Neural cell (in vitro differentiated cells): ENCODE measurements at regions not wholly inside any gene's neighbourhood (a gene's known extent, or its start where the extent isn't known, plus 50 kb on each side); places are given as distances from the start of the nearest gene placed in this dataset.

Experiments used
- H2AFZ ChIP-seq: fragments of 200-600, 300-800 bp; sonication (generic), shearing (Covaris generic); 2 replicates; pipeline ENCODE4 v1.6.0; 2014; ENCODE audit warnings: low read depth, mild to moderate bottlenecking, antibody characterized with exemption, low read length, moderate library complexity
- H3F3A ChIP-seq: fragments of 200-600 bp; shearing (Covaris generic); 2 replicates; pipeline ENCODE4 v1.6.1; 2016; ENCODE audit warnings: mild to moderate bottlenecking, moderate library complexity, mixed read lengths, antibody characterized with exemption, low read length; ENCODE audit not compliant: insufficient read depth, poor library complexity, severe bottlenecking
- H3K27ac ChIP-seq: fragments of 200-600, 300-800 bp; sonication (generic), shearing (Covaris generic); 2 replicates; pipeline ENCODE4 v1.5.1; 2014; ENCODE audit warnings: mild to moderate bottlenecking, low read length, moderate library complexity
- H3K27me3 ChIP-seq: fragments of 300-800, 200-600 bp; sonication (generic), shearing (Covaris generic); 2 replicates; pipeline ENCODE4 v1.6.0; 2014; ENCODE audit warnings: mild to moderate bottlenecking, low read depth, low read length, moderate library complexity; ENCODE audit not compliant: insufficient read depth
- H3K36me3 ChIP-seq: fragments of 300-800, 200-600 bp; sonication (generic), shearing (Covaris generic); 2 replicates; pipeline ENCODE4 v1.5.1; 2014; ENCODE audit warnings: mild to moderate bottlenecking, antibody characterized with exemption, low read length, moderate library complexity; ENCODE audit not compliant: insufficient read depth
- H3K4me2 ChIP-seq: fragments of 300-800, 200-600 bp; sonication (generic), shearing (Covaris generic); 2 replicates; pipeline ENCODE4 v1.6.0; 2014; ENCODE audit warnings: mild to moderate bottlenecking, low read length
- H3K4me3 ChIP-seq: fragments of 300-800, 200-600 bp; sonication (generic), shearing (Covaris generic); 2 replicates; pipeline ENCODE4 v1.5.1; 2014; ENCODE audit warnings: mild to moderate bottlenecking, low read length, moderate library complexity
- H3K79me2 ChIP-seq: fragments of 200-600 bp; shearing (Covaris generic); replicated peaks from 2 replicates; pipeline ENCODE4 v1.6.0; 2014; ENCODE audit warnings: mild to moderate bottlenecking, low read length, moderate library complexity; ENCODE audit not compliant: insufficient read depth
- H3K9ac ChIP-seq: fragments of 300-800, 200-600 bp; sonication (generic), shearing (Covaris generic); 2 replicates; pipeline ENCODE4 v1.6.1; 2016; ENCODE audit warnings: mild to moderate bottlenecking, low read length, mixed read lengths
- H3K9me2 ChIP-seq: fragments of 200-600 bp; shearing (Covaris generic); 2 replicates; pipeline ENCODE4 v1.6.1; 2016; ENCODE audit warnings: mild to moderate bottlenecking, low read length, mixed read lengths; ENCODE audit not compliant: insufficient read depth
- H3K9me3 ChIP-seq: fragments of 200-600, 300-800 bp; sonication (generic), shearing (Covaris generic); 2 replicates; pipeline ENCODE4 v1.6.1; 2016; ENCODE audit warnings: mild to moderate bottlenecking, mixed run types, low read length, moderate library complexity, mixed read lengths
- H4K20me1 ChIP-seq: fragments of 200-600 bp; shearing (Covaris generic); 2 replicates; pipeline ENCODE4 v1.6.1; 2016; ENCODE audit warnings: mild to moderate bottlenecking, mixed run types; ENCODE audit not compliant: insufficient read depth
- EP300 ChIP-seq: fragments of 450-650 bp; conservative IDR thresholded peaks from 2 replicates; pipeline ENCODE4 v1.6.1; 2014; ENCODE audit warnings: antibody characterized with exemption, mild to moderate bottlenecking, moderate library complexity; ENCODE audit not compliant: poor library complexity, severe bottlenecking
- EZH2 ChIP-seq: fragments of 200-600, 300-800 bp; shearing (Covaris generic), sonication (generic); IDR thresholded peaks from 2 replicates; pipeline ENCODE4 v1.6.1; 2014; ENCODE audit warnings: antibody characterized with exemption, low read length, borderline replicate concordance, mild to moderate bottlenecking; ENCODE audit not compliant: insufficient read depth, poor library complexity, severe bottlenecking
- MXI1 ChIP-seq: fragments of 450-650 bp; conservative IDR thresholded peaks from 2 replicates; pipeline ENCODE4 v1.6.1; 2014; ENCODE audit warnings: antibody characterized with exemption, mild to moderate bottlenecking; ENCODE audit not compliant: poor library complexity, severe bottlenecking
- POLR2AphosphoS5 ChIP-seq: IDR thresholded peaks from 2 replicates; pipeline ENCODE4 v1.6.1; 2012
- RAD21 ChIP-seq: fragments of 450-650 bp; conservative IDR thresholded peaks from 2 replicates; pipeline ENCODE4 v1.6.1; 2014; ENCODE audit warnings: antibody characterized with exemption, mild to moderate bottlenecking, moderate library complexity
- SMC3 ChIP-seq: fragments of 450-650 bp; conservative IDR thresholded peaks from 2 replicates; pipeline ENCODE4 v1.6.1; 2014; ENCODE audit warnings: antibody characterized with exemption, mild to moderate bottlenecking, moderate library complexity; ENCODE audit not compliant: poor library complexity
- TAF1 ChIP-seq: IDR thresholded peaks from 2 replicates; pipeline ENCODE4 v1.6.1; 2012; ENCODE audit warnings: low read depth
- TF ChIP-seq, protein P1 (sequence below): fragments of 450-650 bp; IDR thresholded peaks from 2 replicates; pipeline ENCODE4 v1.5.1; 2014; ENCODE audit warnings: antibody characterized with exemption, mild to moderate bottlenecking, moderate library complexity; ENCODE audit not compliant: poor library complexity, severe bottlenecking
- TF ChIP-seq, protein P2 (sequence below): IDR thresholded peaks from 2 replicates; pipeline ENCODE4 v1.6.1; 2012; ENCODE audit warnings: borderline replicate concordance

DNA sequence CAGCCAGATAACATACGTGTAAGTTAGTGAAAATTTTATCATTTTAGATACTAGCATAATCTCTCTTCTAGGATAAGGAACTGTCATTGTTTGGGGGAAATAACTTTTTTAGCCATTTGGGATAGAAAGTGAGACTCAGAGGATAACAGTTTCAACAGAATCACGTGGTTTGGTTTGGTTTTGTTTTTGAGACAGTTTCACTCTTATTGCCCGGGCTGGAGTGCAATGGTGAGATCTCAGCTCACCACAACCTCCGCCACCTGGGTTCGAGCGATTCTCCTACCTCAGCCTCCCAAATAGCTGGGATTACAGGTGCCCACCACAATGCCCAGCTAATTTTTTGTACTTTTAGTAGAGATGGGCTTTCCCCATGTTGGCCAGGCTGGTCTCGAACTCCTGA is 323.2 kb upstream of the MEIS1 start:
- no peak for TF ChIP-seq MXI1
- no peak for TF ChIP-seq POLR2AphosphoS5
- no peak for TF ChIP-seq TAF1
- no peak for TF ChIP-seq EP300
- no peak for TF ChIP-seq RAD21
- TF ChIP-seq, protein P1, sequence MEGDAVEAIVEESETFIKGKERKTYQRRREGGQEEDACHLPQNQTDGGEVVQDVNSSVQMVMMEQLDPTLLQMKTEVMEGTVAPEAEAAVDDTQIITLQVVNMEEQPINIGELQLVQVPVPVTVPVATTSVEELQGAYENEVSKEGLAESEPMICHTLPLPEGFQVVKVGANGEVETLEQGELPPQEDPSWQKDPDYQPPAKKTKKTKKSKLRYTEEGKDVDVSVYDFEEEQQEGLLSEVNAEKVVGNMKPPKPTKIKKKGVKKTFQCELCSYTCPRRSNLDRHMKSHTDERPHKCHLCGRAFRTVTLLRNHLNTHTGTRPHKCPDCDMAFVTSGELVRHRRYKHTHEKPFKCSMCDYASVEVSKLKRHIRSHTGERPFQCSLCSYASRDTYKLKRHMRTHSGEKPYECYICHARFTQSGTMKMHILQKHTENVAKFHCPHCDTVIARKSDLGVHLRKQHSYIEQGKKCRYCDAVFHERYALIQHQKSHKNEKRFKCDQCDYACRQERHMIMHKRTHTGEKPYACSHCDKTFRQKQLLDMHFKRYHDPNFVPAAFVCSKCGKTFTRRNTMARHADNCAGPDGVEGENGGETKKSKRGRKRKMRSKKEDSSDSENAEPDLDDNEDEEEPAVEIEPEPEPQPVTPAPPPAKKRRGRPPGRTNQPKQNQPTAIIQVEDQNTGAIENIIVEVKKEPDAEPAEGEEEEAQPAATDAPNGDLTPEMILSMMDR: no peak
- TF ChIP-seq EZH2: no peak
- TF ChIP-seq, protein P2, sequence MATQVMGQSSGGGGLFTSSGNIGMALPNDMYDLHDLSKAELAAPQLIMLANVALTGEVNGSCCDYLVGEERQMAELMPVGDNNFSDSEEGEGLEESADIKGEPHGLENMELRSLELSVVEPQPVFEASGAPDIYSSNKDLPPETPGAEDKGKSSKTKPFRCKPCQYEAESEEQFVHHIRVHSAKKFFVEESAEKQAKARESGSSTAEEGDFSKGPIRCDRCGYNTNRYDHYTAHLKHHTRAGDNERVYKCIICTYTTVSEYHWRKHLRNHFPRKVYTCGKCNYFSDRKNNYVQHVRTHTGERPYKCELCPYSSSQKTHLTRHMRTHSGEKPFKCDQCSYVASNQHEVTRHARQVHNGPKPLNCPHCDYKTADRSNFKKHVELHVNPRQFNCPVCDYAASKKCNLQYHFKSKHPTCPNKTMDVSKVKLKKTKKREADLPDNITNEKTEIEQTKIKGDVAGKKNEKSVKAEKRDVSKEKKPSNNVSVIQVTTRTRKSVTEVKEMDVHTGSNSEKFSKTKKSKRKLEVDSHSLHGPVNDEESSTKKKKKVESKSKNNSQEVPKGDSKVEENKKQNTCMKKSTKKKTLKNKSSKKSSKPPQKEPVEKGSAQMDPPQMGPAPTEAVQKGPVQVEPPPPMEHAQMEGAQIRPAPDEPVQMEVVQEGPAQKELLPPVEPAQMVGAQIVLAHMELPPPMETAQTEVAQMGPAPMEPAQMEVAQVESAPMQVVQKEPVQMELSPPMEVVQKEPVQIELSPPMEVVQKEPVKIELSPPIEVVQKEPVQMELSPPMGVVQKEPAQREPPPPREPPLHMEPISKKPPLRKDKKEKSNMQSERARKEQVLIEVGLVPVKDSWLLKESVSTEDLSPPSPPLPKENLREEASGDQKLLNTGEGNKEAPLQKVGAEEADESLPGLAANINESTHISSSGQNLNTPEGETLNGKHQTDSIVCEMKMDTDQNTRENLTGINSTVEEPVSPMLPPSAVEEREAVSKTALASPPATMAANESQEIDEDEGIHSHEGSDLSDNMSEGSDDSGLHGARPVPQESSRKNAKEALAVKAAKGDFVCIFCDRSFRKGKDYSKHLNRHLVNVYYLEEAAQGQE: no peak
- no peak for TF ChIP-seq SMC3
- H3K9ac ChIP-seq: no peak overlapping the region
- H3K9me2 ChIP-seq: no peaks in the 10 kb centered on the region
- H3K9me3 ChIP-seq: no peaks in the 10 kb centered on the region
- no peak overlapping the region for H3K4me2 ChIP-seq
- H3K4me3 ChIP-seq: no peak overlapping the region
- H3K79me2 ChIP-seq: no peaks in the 10 kb centered on the region
- no peaks in the 10 kb centered on the region for H3K27me3 ChIP-seq
- H3K36me3 ChIP-seq: no peaks in the 10 kb centered on the region
- no peak overlapping the region for H3K27ac ChIP-seq
- no peaks in the 10 kb centered on the region for H4K20me1 ChIP-seq
- no peak overlapping the region for H2AFZ ChIP-seq
- H3F3A ChIP-seq: no peaks in the 10 kb centered on the region

DNA sequence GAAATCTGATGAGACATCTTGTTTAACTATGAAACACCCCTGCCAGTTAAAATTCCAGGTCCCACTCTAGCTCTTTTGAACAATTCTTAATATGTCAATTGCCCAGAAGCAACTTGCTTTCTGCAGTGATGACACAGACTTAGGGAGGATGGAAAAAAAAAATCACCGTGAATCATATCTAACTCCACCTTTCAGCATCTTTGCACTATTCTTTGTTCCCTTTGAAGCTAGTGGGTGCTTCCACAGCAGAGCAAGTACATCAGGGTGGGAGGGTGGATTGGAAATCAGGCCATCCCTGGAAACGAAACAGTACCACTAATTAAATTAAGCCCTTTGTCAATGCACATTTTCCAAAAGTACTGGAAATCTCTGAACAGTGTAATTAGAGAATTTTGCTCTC is 324.3 kb upstream of the MEIS1 start:
- no peaks in the 10 kb centered on the region for H3K27me3 ChIP-seq
- H3K9ac ChIP-seq: no peak overlapping the region
- H3K36me3 ChIP-seq: no peaks in the 10 kb centered on the region
- no peaks in the 10 kb centered on the region for H3K9me2 ChIP-seq
- H4K20me1 ChIP-seq: no peaks in the 10 kb centered on the region
- TF ChIP-seq EP300: no peak
- no peak for TF ChIP-seq RAD21
- TF ChIP-seq, protein P1: no peak
- TF ChIP-seq, protein P2: no peak
- no peak for TF ChIP-seq TAF1
- no peak for TF ChIP-seq EZH2
- TF ChIP-seq MXI1: no peak
- no peak for TF ChIP-seq SMC3
- no peak overlapping the region for H3K27ac ChIP-seq
- H3F3A ChIP-seq: no peaks in the 10 kb centered on the region
- no peak overlapping the region for H2AFZ ChIP-seq
- H3K4me3 ChIP-seq: no peak overlapping the region
- no peaks in the 10 kb centered on the region for H3K79me2 ChIP-seq
- no peak overlapping the region for H3K4me2 ChIP-seq
- H3K9me3 ChIP-seq: no peaks in the 10 kb centered on the region
